Endothelial cell of umbilical vein (primary cell): ENCODE measurements at regions not wholly inside any gene's neighbourhood (a gene's known extent, or its start where the extent isn't known, plus 50 kb on each side); places are given as distances from the start of the nearest gene placed in this dataset.

Experiments
- EZH2 ChIP-seq: IDR thresholded peaks from 2 replicates; pipeline ENCODE4 v1.6.1; 2012; ENCODE audit warnings: borderline replicate concordance, low read depth, mild to moderate bottlenecking, moderate library complexity, low read length, inconsistent platforms; ENCODE audit not compliant: severe bottlenecking
- FOS ChIP-seq: IDR thresholded peaks from 2 replicates; pipeline ENCODE4 v1.6.1; 2011; ENCODE audit warnings: mild to moderate bottlenecking, low read length, moderate library complexity, borderline replicate concordance; ENCODE audit not compliant: insufficient read depth
- GATA2 ChIP-seq: IDR thresholded peaks from 2 replicates; pipeline ENCODE4 v1.7.0; 2011; ENCODE audit warnings: low read depth, mild to moderate bottlenecking, moderate library complexity, mixed read lengths, low read length; ENCODE audit not compliant: insufficient read length, insufficient read depth
- JUN ChIP-seq: IDR thresholded peaks from 2 replicates; pipeline ENCODE4 v1.6.1; 2011; ENCODE audit warnings: borderline replicate concordance, low read depth; ENCODE audit not compliant: insufficient read length, insufficient read depth
- MAX ChIP-seq: IDR thresholded peaks from 2 replicates; pipeline ENCODE4 v1.6.1; 2011; ENCODE audit not compliant: insufficient read depth, insufficient read length
- MYC ChIP-seq: IDR thresholded peaks from one replicate; pipeline ENCODE4 v1.6.1; 2011; ENCODE audit warnings: mild to moderate bottlenecking, low read depth, low read length
- POLR2A ChIP-seq: IDR thresholded peaks from 2 replicates; pipeline ENCODE4 v1.6.1; 2012; ENCODE audit warnings: low read depth, mild to moderate bottlenecking, control low read depth, low read length
- POLR2AphosphoS5 ChIP-seq: IDR thresholded peaks from 2 replicates; pipeline ENCODE4 v1.6.1; 2012; ENCODE audit warnings: low read depth, mild to moderate bottlenecking, control low read depth, low read length, moderate library complexity; ENCODE audit not compliant: insufficient read depth
- TF ChIP-seq, protein P1 (sequence below), 2 donors: IDR thresholded peaks; 1 replicate in 1 of 2; 2 replicates in 1 of 2; pipeline ENCODE4 v1.5.1; 2011; ENCODE audit warnings: low read length in 2 of 2, mild to moderate bottlenecking in 2 of 2, moderate library complexity in 2 of 2, control low read depth in 1 of 2, inconsistent platforms in 1 of 2, low read depth in 1 of 2; ENCODE audit not compliant: insufficient read depth in 1 of 2; ENCODE audit errors: extremely low read depth in 1 of 2

DNA sequence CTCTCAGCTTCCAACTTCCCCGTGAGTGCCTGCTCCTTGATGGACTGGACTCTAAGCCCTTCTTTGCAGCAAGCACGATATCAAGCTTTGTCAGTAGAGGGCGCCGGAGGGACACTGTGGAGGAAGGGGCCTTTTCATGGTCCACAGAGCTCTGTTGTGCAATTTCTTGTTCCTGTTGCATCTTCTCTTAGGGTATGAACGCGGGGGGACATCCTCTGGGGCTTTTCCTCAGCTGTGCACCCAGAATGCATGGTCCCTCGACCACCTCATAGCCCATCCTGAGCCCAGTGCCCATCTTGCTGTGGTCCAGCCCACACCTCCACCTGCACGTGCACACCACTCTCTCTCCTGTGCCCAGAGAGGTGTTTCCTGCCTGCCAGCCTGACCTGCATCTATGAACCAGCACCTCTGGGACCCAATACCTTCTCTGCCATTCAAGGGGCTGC is 556.8 kb downstream of the PTPRU start:
- TF ChIP-seq, protein P1, sequence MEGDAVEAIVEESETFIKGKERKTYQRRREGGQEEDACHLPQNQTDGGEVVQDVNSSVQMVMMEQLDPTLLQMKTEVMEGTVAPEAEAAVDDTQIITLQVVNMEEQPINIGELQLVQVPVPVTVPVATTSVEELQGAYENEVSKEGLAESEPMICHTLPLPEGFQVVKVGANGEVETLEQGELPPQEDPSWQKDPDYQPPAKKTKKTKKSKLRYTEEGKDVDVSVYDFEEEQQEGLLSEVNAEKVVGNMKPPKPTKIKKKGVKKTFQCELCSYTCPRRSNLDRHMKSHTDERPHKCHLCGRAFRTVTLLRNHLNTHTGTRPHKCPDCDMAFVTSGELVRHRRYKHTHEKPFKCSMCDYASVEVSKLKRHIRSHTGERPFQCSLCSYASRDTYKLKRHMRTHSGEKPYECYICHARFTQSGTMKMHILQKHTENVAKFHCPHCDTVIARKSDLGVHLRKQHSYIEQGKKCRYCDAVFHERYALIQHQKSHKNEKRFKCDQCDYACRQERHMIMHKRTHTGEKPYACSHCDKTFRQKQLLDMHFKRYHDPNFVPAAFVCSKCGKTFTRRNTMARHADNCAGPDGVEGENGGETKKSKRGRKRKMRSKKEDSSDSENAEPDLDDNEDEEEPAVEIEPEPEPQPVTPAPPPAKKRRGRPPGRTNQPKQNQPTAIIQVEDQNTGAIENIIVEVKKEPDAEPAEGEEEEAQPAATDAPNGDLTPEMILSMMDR (IDR thresholded peaks at IDR 0.05; ENCODE audit: extremely low read depth in 1 of 2, insufficient read depth in 1 of 2, low read depth in 1 of 2, low read length in 2 of 2): peak; percentile 75 to 87
- no peak for TF ChIP-seq POLR2AphosphoS5
- no peak for TF ChIP-seq FOS
- TF ChIP-seq POLR2A: no peak
- no peak for TF ChIP-seq MYC
- no peak for TF ChIP-seq EZH2
- TF ChIP-seq JUN: no peak
- TF ChIP-seq MAX: no peak
- TF ChIP-seq GATA2: no peak
